Ascending aorta (tissue), 2 donors: ENCODE measurements at regions not wholly inside any gene's neighbourhood (a gene's known extent, or its start where the extent isn't known, plus 50 kb on each side); places are given as distances from the start of the nearest gene placed in this dataset.
A peak's percentile ranks its signal among the peaks of the same experiment; 100 is the strongest.

Experiments used
- DNase-seq, 2 donors: peaks; one replicate each; pipeline ENCODE4 v3.0.0-alpha.2; 2019; ENCODE audit warnings: low spot score in 2 of 2
- H3K27ac ChIP-seq, 2 donors: fragments of 200-600 bp; sonication (generic); one replicate each; pipeline ENCODE4 v1.5.1; 2016 to 2017; ENCODE audit warnings: mild to moderate bottlenecking in 1 of 2
- H3K27me3 ChIP-seq: fragments of 200-600 bp; sonication (generic); one replicate; pipeline ENCODE4 v1.5.1; 2017
- H3K36me3 ChIP-seq, 2 donors: fragments of 200-600 bp; sonication (generic); one replicate each; pipeline ENCODE4 v1.5.1; 2016
- H3K4me1 ChIP-seq, 2 donors: fragments of 200-600 bp; sonication (generic); one replicate each; pipeline ENCODE4 v1.5.1; 2016 to 2017; ENCODE audit warnings: mild to moderate bottlenecking in 1 of 2
- H3K4me3 ChIP-seq, 2 donors: fragments of 200-600 bp; sonication (generic); one replicate each; pipeline ENCODE4 v1.5.1; 2016 to 2017; ENCODE audit warnings: mild to moderate bottlenecking in 1 of 2
- H3K9me3 ChIP-seq, 2 donors: fragments of 200-600 bp; sonication (generic); one replicate each; pipeline ENCODE4 v1.5.1; 2016
- CTCF ChIP-seq, 3 experiments: fragments of 200-600 bp in 2 of 3; fragments of 450-650 bp in 1 of 3; sonication (generic) in 2 of 3; IDR thresholded peaks; one replicate each; pipeline ENCODE4 v1.5.1; 2016 to 2019; ENCODE audit warnings: antibody characterized with exemption in 3 of 3, mild to moderate bottlenecking in 1 of 3, moderate library complexity in 1 of 3
- intact Hi-C: fragments of 100-400 bp; cut with DNase I; formaldehyde crosslinking; loops from one replicate; pipeline ENCODE4 v1.15.1; 2023

GRCh38 chrX:150258176-150258425 lies 105.0 kb upstream of the MAMLD1 start:
- Histone ChIP-seq H3K9me3 (no peaks in the 10 kb centered on the region), H3K27me3 (no peaks in the 10 kb centered on the region), H3K4me3 (no peak overlapping the region), H3K36me3 (no peaks in the 10 kb centered on the region), H3K27ac (no peak overlapping the region), H3K4me1 (peaks cover 3 to 5% of the 10 kb centered on the region in 2 donors)
- peak in 1 of 2 donors; percentile 54 for DNase-seq
- TF ChIP-seq CTCF (IDR thresholded peaks at IDR 0.05) = no peak
- intact Hi-C loops = no loop called here

GRCh38 chrX:150258463-150259430 lies 104.4 kb upstream of the MAMLD1 start:
- Histone ChIP-seq H3K27me3 (no peaks in the 10 kb centered on the region), H3K27ac (no peak overlapping the region), H3K4me1 (peaks cover 3 to 5% of the 10 kb centered on the region in 2 donors), H3K9me3 (no peaks in the 10 kb centered on the region), H3K4me3 (no peak overlapping the region), H3K36me3 (no peaks in the 10 kb centered on the region)
- peak in 1 of 2 donors; percentile 60 for DNase-seq
- intact Hi-C loops = no loop called here
- no peak for TF ChIP-seq CTCF (IDR thresholded peaks at IDR 0.05)

- DNase-seq = no peak
- intact Hi-C loops = no loop called here
- Histone ChIP-seq H3K4me1 (peaks cover 3 to 5% of the 10 kb centered on the region in 2 donors), H3K27ac (no peak overlapping the region), H3K27me3 (no peaks in the 10 kb centered on the region), H3K4me3 (no peak overlapping the region), H3K36me3 (no peaks in the 10 kb centered on the region), H3K9me3 (no peaks in the 10 kb centered on the region)
- no peak for TF ChIP-seq CTCF (IDR thresholded peaks at IDR 0.05)
These were observed 100.7 kb upstream of the MAMLD1 start for GRCh38 chrX:150262456-150262855.

- no peaks in the 10 kb centered on the region for H3K27me3 ChIP-seq
- H3K4me3 ChIP-seq = no peak overlapping the region
- H3K9me3 ChIP-seq = no peaks in the 10 kb centered on the region
- TF ChIP-seq CTCF (IDR thresholded peaks at IDR 0.05) = no peak
- no peaks in the 10 kb centered on the region for H3K4me1 ChIP-seq
- intact Hi-C loops = no loop called here
- H3K36me3 ChIP-seq = no peaks in the 10 kb centered on the region
- H3K27ac ChIP-seq = no peak overlapping the region
- no peak for DNase-seq
These were observed 94.2 kb upstream of the MAMLD1 start for GRCh38 chrX:150268839-150269355.

- intact Hi-C loops = no loop called here
These were observed 93.4 kb upstream of the MAMLD1 start for GRCh38 chrX:150269605-150270254.

More at GRCh38 chrX:150269605-150270254, 93.4 kb upstream of the MAMLD1 start:
- DNase-seq = no peak
- Histone ChIP-seq H3K36me3 (no peaks in the 10 kb centered on the region), H3K4me3 (no peak overlapping the region), H3K27me3 (no peaks in the 10 kb centered on the region), H3K4me1 (no peaks in the 10 kb centered on the region), H3K9me3 (no peaks in the 10 kb centered on the region), H3K27ac (no peak overlapping the region)
- no peak for TF ChIP-seq CTCF (IDR thresholded peaks at IDR 0.05)
